ENCODE measurements at regions not wholly inside any gene's neighbourhood (a gene's known extent, or its start where the extent isn't known, plus 50 kb on each side); places are given as distances from the start of the nearest gene placed in this dataset.
"Not testable (repeated sequence)": the region's sequence is repeated elsewhere in the genome, so short reads cannot be mapped to it uniquely, and the experiment has no call there.

GRCh38 chr11:110358336-110358735 is 61.9 kb upstream of the RDX start:
- intact Hi-C loops (cut with DNase I) = no loop called here
- Histone ChIP-seq H3K36me3 (no peaks in the 10 kb centered on the region), H3K4me1 (peaks cover 0 to 6% of the 10 kb centered on the region in 2 donors), H3K27me3 (no peaks in the 10 kb centered on the region), H3K9me3 (no peaks in the 10 kb centered on the region), H3K27ac (no peak overlapping the region), H3K4me3 (replicated peaks in 1 of 3) (no peak overlapping the region)
- no peak for DNase-seq
- no peak for TF ChIP-seq POLR2A (IDR thresholded peaks at IDR 0.05)
- TF ChIP-seq CTCF (IDR thresholded peaks at IDR 0.05) = no peak
- WGBS, 2 donors = 97 to 99% methylated on average over 3 of the region's 3 CpGs

GRCh38 chr11:110360781-110361408 is 64.5 kb upstream of the RDX start:
- 91 to 93% methylated on average over 3 of the region's 3 CpGs for WGBS, 2 donors
- H3K4me3 ChIP-seq (replicated peaks in 1 of 3); H3K36me3 ChIP-seq; H3K9me3 ChIP-seq; H3K27ac ChIP-seq; intact Hi-C loops (cut with DNase I); DNase-seq; H3K27me3 ChIP-seq: not testable (repeated sequence)
- peaks cover 4 to 13% of the 10 kb centered on the region in 2 donors for H3K4me1 ChIP-seq

GRCh38 chr11:110362971-110363509 is 66.6 kb upstream of the RDX start:
- no peaks in the 10 kb centered on the region for H3K27me3 ChIP-seq

GRCh38 chr11:110366291-110366690 is 63.5 kb upstream of the FDX1 start:
- TF ChIP-seq POLR2A (IDR thresholded peaks at IDR 0.05) = no peak
- no peak for TF ChIP-seq CTCF (IDR thresholded peaks at IDR 0.05)
- peak overlapping the region; percentile 69 to 84 (median 75) for H3K27ac ChIP-seq
- intact Hi-C loops (cut with DNase I) = no loop called here
- H3K9me3 ChIP-seq = no peaks in the 10 kb centered on the region
- 20 to 30% methylated on average over 6 of the region's 6 CpGs for WGBS, 2 donors
- no peak overlapping the region for H3K4me3 ChIP-seq (replicated peaks in 1 of 3)
- H3K27me3 ChIP-seq = no peaks in the 10 kb centered on the region
- peaks cover 20 to 30% of the 10 kb centered on the region in 2 donors for H3K4me1 ChIP-seq
- no peaks in the 10 kb centered on the region for H3K36me3 ChIP-seq
- peak; percentile 96 to 97 for DNase-seq

More at GRCh38 chr11:110362971-110363509, 66.6 kb upstream of the RDX start:
- peak; percentile 60 to 66 for DNase-seq
- WGBS, 2 donors = 8 to 9% methylated on average over 6 of the region's 6 CpGs
- intact Hi-C loops (cut with DNase I) = no loop called here
- no peaks in the 10 kb centered on the region for H3K9me3 ChIP-seq
- TF ChIP-seq CTCF (IDR thresholded peaks at IDR 0.05) (no peak), POLR2A (IDR thresholded peaks at IDR 0.05) (no peak)
- H3K4me1 ChIP-seq = peaks cover 20 to 30% of the 10 kb centered on the region in 2 donors
- H3K4me3 ChIP-seq (replicated peaks in 1 of 3) = no peak overlapping the region
- H3K36me3 ChIP-seq = no peaks in the 10 kb centered on the region
- peak overlapping the region; percentile 49 to 64 (median 53) for H3K27ac ChIP-seq

- WGBS, 2 donors = 79 to 81% methylated on average over 2 of the region's 2 CpGs
- Histone ChIP-seq H3K36me3 (no peaks in the 10 kb centered on the region), H3K27me3 (no peaks in the 10 kb centered on the region), H3K9me3 (no peaks in the 10 kb centered on the region), H3K4me1 (peaks cover 20 to 30% of the 10 kb centered on the region in 2 donors), H3K4me3 (replicated peaks in 1 of 3) (no peak overlapping the region), H3K27ac (peak overlapping the region; percentile 69 to 84 (median 75))
- intact Hi-C loops (cut with DNase I) = no loop called here
- no peak for DNase-seq
- no peak for TF ChIP-seq POLR2A (IDR thresholded peaks at IDR 0.05)
- TF ChIP-seq CTCF (IDR thresholded peaks at IDR 0.05) = peak in 3 of 6 experiments; percentile 20 to 41 (median 27)
These were observed 62.2 kb upstream of the FDX1 start for GRCh38 chr11:110367571-110367970.
